GM21367 (cell line): ENCODE measurements at regions not wholly inside any gene's neighbourhood (a gene's known extent, or its start where the extent isn't known, plus 50 kb on each side); places are given as distances from the start of the nearest gene placed in this dataset.

ENCODE experiments used
- ATAC-seq: cut with Tn5 transposase; IDR thresholded peaks from one replicate; pipeline ENCODE4 v1.9.1; 2021; ENCODE audit not compliant: unreplicated experiment

GRCh38 chr10:31081937-31082840 lies 50.5 kb upstream of the ZNF438 start:
- ATAC-seq = no peak

- ATAC-seq = no peak
Measured at GRCh38 chr10:31083765-31084184, 52.1 kb upstream of the ZNF438 start.

DNA sequence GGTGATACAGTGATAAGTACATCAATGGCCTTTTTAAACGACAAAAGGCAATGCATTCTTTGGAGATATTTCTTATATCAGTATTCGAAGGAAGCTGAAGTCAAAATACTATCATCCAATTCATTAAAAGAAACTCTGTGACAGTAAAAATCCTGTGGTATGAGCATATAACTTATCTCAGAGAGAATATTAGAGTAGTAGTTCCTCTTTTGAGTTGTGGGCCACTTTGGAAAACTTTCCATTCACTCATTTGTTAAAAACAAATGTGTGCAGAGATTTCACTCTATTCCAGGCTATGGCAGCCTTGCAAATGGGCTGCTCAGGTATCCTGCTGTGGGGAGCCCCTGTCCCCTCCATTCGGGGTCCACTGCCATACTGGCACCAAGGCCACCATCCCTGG lies 55.3 kb upstream of the ZNF438 start:
- ATAC-seq = no peak

DNA sequence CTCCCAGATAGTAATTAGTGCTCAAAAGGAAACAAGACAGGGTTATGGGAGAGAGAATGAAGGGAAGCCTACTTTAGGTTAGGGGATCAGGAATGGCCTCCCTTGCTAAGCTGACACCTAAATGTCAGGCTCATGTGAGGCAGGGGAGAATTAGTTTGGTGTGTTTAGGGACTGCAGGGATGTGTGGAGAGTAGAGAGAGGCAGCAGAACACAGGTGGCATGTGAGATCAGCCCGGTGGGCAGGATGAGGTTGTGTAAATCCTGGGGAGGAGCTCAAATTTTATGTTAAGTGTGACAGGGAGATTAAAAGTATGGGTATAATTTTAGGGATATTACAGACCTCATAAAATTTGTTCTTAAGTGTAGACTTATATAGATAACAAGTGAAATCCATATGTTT lies 56.2 kb upstream of the ZNF438 start:
- ATAC-seq = no peak

DNA sequence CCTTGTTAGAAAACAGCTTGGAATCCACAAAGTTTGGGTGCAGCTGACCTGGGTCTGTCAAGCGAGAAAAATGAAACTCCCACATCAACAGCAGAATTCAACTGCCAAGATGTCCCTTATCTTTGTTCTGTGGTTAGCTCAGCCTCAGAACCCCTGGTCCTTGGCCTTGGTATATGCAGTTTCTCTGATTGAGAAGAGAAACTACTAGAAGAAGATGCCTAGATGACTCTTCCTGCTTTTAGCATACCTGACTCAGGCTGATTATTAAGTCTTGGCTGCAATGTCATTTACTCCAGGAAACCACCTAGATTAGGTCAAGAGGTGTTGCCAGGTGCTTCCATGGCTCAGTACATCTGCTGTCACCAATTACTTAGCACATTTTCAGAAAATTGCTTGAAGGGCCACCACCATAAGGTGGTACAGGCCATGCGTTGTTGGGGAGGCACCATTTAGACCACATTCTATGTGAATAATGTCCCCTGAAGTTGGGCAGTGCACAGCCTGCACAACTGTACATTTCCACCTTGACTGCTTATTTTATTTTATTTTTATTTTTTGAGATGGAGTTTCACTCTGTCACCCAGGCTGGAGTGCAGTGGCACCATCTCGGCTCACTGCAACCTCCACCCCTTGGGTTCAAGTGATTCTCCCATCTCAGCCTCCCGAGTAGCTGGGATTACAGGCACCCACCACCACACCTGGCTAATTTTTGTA lies 59.4 kb upstream of the ZNF438 start:
- no peak for ATAC-seq

GRCh38 chr10:31095677-31096560 lies 64.3 kb upstream of the ZNF438 start:
- no peak for ATAC-seq

- ATAC-seq = no peak
Measured at GRCh38 chr10:31098046-31098445, 66.4 kb upstream of the ZNF438 start.

- ATAC-seq = no peak
Measured at GRCh38 chr10:31099094-31099493, 67.4 kb upstream of the ZNF438 start.

GRCh38 chr10:31099664-31100063 lies 68.0 kb upstream of the ZNF438 start:
- no peak for ATAC-seq

- no peak for ATAC-seq
Measured at GRCh38 chr10:31100115-31100601, 68.5 kb upstream of the ZNF438 start.

- no peak for ATAC-seq
Measured at GRCh38 chr10:31100662-31101061, 69.0 kb upstream of the ZNF438 start.

GRCh38 chr10:31101123-31101522 lies 69.5 kb upstream of the ZNF438 start:
- peak; percentile 65 for ATAC-seq

DNA sequence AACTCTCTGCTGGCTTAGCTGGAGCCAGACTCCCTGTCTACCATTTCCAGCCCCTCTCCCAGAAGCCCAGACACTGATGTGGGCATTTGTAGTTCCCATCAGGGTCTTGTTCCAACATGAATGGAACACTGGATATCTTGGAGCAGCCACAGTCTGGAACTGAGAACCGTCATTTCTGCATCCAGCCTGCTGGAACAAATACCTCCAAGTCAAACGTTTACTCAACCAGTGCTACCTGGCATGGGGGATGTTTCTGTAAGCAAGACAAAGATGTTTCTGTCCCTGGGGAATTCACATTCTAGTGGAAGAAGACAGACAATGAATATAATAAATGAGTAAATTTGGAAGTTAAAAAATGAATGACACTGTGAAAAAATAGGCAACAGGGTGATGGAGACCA lies 70.8 kb upstream of the ZNF438 start:
- no peak for ATAC-seq

GRCh38 chr10:31103112-31103511 lies 71.4 kb upstream of the ZNF438 start:
- no peak for ATAC-seq

GRCh38 chr10:31112961-31113360 lies 81.3 kb upstream of the ZNF438 start:
- ATAC-seq = no peak

DNA sequence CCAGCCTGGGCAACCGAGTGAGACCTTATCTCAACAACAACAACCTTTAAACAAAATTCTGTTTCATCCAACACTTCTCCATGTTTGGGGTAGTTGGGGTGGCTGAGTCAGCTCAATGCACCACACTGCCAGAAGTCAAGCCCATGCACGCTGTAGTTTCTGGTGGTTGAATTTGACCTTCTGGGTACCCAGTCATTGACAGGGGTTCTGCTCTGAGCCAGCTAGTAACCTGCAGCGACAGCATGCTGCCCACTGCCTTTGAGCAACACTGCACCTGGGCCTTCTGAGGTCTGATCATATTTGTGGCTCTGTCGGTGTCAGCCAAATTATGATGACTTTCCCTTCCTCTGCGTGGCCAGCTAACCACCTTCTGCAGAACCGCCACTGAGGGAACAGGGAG lies 84.6 kb upstream of the ZNF438 start:
- no peak for ATAC-seq

- ATAC-seq = no peak
Measured at GRCh38 chr10:31118556-31118955, 86.9 kb upstream of the ZNF438 start.

GRCh38 chr10:31120392-31120791 lies 88.7 kb upstream of the ZNF438 start:
- no peak for ATAC-seq

- no peak for ATAC-seq
Measured at GRCh38 chr10:31120961-31121685, 89.5 kb upstream of the ZNF438 start.

DNA sequence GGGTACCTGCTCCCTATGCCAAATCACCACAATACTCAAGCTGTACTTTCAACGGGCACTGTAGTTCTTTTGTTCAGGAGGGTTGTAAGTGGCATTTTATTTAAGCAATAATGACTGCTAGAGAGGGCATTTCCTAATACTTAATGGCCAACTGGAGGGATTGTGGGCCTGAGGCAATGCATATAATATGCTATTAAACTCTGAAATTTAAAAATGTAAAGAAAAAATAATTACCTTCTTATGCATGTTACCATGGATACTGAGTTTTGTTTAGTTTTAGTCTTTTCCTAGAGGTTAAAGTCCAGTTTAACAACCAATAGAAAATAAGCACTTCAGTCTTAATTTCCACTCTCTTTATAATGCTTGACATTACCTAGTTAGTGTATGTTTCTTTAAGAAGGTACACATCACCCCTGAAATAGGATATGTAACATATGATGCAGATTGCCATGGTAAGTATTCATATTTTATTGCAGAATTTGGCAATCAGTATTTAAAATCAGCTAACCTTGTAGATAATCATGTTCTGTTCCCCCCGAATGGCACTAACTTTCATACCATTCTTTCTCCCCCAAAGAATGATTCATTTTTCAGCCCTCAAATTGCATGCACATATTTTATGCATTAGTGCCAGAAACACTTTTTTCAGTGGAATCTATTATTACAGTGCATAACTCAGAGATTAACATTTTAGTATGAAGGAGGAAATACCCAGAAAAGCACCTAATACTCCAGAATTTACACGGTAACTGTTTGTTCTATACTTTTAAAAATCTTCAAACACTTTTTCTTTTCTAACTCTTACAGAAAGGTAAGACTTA lies 90.3 kb upstream of the ZNF438 start:
- ATAC-seq = no peak
